DMS53 treated with DMSO at 0.1 percent for 48 hours (cell line): ENCODE measurements at regions not wholly inside any gene's neighbourhood (a gene's known extent, or its start where the extent isn't known, plus 50 kb on each side); places are given as distances from the start of the nearest gene placed in this dataset.
A peak's percentile ranks its signal among the peaks of the same experiment; 100 is the strongest.

Experiments used
- DNase-seq: peaks from one replicate; lab custom pipeline; 2025; ENCODE audit not compliant: unreplicated experiment; lab: John Stamatoyannopoulos, UW

- DNase-seq = no peak
Observed at GRCh38 chr5:44868541-44868940, 59.8 kb downstream of the MRPS30 start.

- no peak for DNase-seq
Observed at GRCh38 chr5:44869928-44870327, 61.2 kb downstream of the MRPS30 start.

- no peak for DNase-seq
Observed at GRCh38 chr5:44870430-44870829, 61.7 kb downstream of the MRPS30 start.

GRCh38 chr5:44871401-44871800 lies 62.7 kb downstream of the MRPS30 start:
- DNase-seq = no peak

GRCh38 chr5:44875661-44876605 lies 67.2 kb downstream of the MRPS30 start:
- DNase-seq = peak; percentile 86

- no peak for DNase-seq
Observed at GRCh38 chr5:44881266-44881665, 72.5 kb downstream of the MRPS30 start.

GRCh38 chr5:44884036-44884435 lies 75.3 kb downstream of the MRPS30 start:
- DNase-seq = no peak

- DNase-seq = peak; percentile 2
Observed at GRCh38 chr5:44885903-44886302, 77.2 kb downstream of the MRPS30 start.

- no peak for DNase-seq
Observed at GRCh38 chr5:44887722-44888121, 79.0 kb downstream of the MRPS30 start.

- no peak for DNase-seq
Observed at GRCh38 chr5:44888435-44888834, 79.7 kb downstream of the MRPS30 start.

- DNase-seq = no peak
Observed at GRCh38 chr5:44891116-44891515, 82.4 kb downstream of the MRPS30 start.

- DNase-seq = no peak
Observed at GRCh38 chr5:44900273-44900954, 91.7 kb downstream of the MRPS30 start.

- DNase-seq = no peak
Observed at GRCh38 chr5:44907396-44907795, 98.6 kb downstream of the MRPS30 start.

- DNase-seq = no peak
Observed at GRCh38 chr5:44909004-44909403, 100.3 kb downstream of the MRPS30 start.

- no peak for DNase-seq
Observed at GRCh38 chr5:44911501-44911900, 102.8 kb downstream of the MRPS30 start.

- no peak for DNase-seq
Observed at GRCh38 chr5:44914221-44914620, 105.5 kb downstream of the MRPS30 start.

- no peak for DNase-seq
Observed at GRCh38 chr5:44919560-44919959, 110.8 kb downstream of the MRPS30 start.

- DNase-seq = no peak
Observed at GRCh38 chr5:44927115-44927733, 118.5 kb downstream of the MRPS30 start.

GRCh38 chr5:44932922-44933585 lies 124.3 kb downstream of the MRPS30 start:
- DNase-seq = no peak

- no peak for DNase-seq
Observed at GRCh38 chr5:44933686-44934085, 124.9 kb downstream of the MRPS30 start.

GRCh38 chr5:44935262-44935661 lies 126.5 kb downstream of the MRPS30 start:
- DNase-seq = no peak
